AG09319 (cell line): ENCODE measurements at regions not wholly inside any gene's neighbourhood (a gene's known extent, or its start where the extent isn't known, plus 50 kb on each side); places are given as distances from the start of the nearest gene placed in this dataset.

ENCODE experiments used
- DNase-seq: peaks from one replicate; pipeline ENCODE4 v3.0.0-alpha.2; 2010; ENCODE audit warnings: low read depth; ENCODE audit errors: extremely low read depth
- TF ChIP-seq, protein P1 (sequence below): IDR thresholded peaks from 2 replicates; pipeline ENCODE4 v1.5.1; 2011; ENCODE audit warnings: low read depth, mild to moderate bottlenecking, inconsistent platforms, low read length, moderate library complexity

DNA sequence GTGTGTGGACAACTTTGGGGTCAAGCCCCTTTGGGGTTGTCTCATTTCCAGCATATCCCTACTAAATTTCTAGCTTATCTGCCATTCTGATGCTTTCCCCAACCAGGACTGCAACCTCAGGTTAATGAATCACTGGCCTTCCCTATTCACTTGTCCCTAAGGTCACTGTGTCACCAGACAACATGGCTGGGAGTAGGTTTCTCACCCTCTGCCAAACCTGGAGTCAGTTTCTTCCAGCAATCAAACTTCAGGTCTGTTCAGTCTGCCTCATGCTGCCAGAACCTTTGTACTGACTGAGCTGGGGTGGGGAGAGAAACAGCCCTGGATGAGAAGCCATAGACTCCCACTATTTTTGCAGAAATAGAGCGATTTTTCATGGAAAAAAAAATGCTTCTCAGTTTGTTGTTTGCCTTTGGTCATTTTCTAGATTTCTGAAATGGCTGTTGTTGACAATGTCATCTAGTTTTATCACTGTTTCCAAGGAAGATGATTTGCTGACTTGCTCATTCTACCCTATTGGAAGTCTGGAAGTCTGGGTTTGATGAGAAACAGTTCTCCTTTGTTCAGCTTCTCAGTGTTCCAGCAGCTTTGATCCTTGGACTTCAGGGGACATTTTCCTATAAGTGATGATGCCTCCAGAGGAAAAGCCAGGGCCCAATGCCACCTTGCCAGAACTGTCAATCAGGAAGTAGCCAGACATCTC lies 74.8 kb upstream of the IL12A start:
- TF ChIP-seq, protein P1, sequence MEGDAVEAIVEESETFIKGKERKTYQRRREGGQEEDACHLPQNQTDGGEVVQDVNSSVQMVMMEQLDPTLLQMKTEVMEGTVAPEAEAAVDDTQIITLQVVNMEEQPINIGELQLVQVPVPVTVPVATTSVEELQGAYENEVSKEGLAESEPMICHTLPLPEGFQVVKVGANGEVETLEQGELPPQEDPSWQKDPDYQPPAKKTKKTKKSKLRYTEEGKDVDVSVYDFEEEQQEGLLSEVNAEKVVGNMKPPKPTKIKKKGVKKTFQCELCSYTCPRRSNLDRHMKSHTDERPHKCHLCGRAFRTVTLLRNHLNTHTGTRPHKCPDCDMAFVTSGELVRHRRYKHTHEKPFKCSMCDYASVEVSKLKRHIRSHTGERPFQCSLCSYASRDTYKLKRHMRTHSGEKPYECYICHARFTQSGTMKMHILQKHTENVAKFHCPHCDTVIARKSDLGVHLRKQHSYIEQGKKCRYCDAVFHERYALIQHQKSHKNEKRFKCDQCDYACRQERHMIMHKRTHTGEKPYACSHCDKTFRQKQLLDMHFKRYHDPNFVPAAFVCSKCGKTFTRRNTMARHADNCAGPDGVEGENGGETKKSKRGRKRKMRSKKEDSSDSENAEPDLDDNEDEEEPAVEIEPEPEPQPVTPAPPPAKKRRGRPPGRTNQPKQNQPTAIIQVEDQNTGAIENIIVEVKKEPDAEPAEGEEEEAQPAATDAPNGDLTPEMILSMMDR: no peak

GRCh38 chr3:159914426-159914825 lies 74.2 kb upstream of the IL12A start:
- TF ChIP-seq, protein P1: no peak

More for the DNA sequence above, 74.8 kb upstream of the IL12A start:
- DNase-seq: no peak

DNA sequence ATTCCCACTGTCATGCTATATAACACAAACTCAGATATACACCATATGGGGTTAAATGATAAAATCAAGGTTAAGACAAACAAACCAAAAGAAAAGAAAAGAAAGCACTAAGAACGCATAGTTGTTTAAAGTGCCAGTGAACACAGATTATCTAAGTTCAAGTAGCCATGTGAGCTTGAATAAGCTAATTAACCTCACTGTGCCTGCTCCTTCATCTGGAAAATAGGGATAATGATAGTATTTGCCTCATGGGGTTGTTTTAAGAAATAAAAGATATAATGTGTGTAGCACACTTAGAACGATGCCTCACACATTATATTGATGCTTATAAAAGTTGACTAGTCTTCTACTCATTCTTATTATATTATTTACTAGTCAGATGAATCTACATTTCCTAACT lies 72.6 kb upstream of the IL12A start:
- TF ChIP-seq, protein P1: no peak
- no peak for DNase-seq

More at GRCh38 chr3:159914426-159914825, 74.2 kb upstream of the IL12A start:
- DNase-seq: no peak

DNA sequence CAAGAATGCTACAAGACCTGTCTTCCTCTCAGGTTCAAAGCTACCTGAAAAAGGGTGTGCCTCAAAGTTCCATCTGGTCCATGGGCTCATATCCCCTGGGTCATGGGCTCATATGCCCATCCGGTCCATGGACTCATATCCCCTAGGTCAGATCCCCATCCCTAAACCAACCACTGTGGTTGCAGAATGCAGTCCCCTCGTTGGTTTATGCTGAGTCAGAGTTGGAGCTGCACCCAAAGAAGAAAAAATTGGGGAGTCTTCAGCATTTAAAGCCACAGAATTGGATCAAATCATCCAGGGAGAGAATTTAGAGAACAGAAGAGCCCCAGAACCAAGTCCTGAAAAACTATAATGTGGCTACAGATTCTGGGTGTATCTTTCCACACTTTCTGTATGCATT lies 71.5 kb upstream of the IL12A start:
- TF ChIP-seq, protein P1: no peak
- no peak for DNase-seq

GRCh38 chr3:159919873-159920272 lies 68.8 kb upstream of the IL12A start:
- TF ChIP-seq, protein P1: no peak
- DNase-seq: no peak

- no peak for DNase-seq
- TF ChIP-seq, protein P1: no peak
These were observed 66.3 kb upstream of the IL12A start for GRCh38 chr3:159922193-159922840.

DNA sequence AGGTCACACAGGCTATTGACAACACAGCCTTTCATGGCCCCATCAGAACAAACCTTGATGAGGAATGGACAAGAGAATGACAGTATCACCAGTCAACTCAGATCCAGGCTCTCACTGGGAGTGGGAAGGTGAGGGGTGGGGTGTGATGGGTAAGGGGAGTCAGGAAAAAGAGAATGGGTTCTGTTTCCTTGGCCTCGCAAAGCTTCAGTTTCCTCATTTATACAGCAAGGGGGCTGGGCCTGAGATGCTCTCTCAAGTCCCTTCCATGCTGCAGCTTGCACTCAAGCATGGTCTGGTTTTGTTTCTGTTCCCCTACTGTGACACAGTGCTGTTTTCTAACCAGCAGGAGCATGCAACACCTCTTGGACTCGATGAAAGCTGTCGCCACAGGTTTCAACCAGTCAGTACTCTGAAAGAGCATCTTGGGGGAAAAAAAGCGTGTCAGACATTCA lies 65.7 kb upstream of the IL12A start:
- TF ChIP-seq, protein P1: no peak
- DNase-seq: no peak
